K562 (cell line): ENCODE measurements at regions not wholly inside any gene's neighbourhood (a gene's known extent, or its start where the extent isn't known, plus 50 kb on each side); places are given as distances from the start of the nearest gene placed in this dataset.

ENCODE experiments used
- ATAC-seq: fragments of 200-7000 bp; cut with Tn5 transposase; 3 replicates; pipeline ENCODE4 v1.9.1; 2020; ENCODE audit warnings: moderate library complexity
- BruUV-seq: library from RNA; stranded (reverse); fragments of 400-500 nt; replicated peaks from 2 replicates; lab custom pipeline; 2021; lab: Mats Ljungman, UMichigan
- CTCF ChIA-PET: fragments of 300-600 bp; formaldehyde crosslinking; extraction: SDS; loops from one replicate; lab custom pipeline; 2021; ENCODE audit warnings: low intra/inter-chr PET ratio; lab: Yijun Ruan, JAX
- POLR2A ChIA-PET: fragments of 300-600, 350-650 bp; sonication (Branson Sonifier 250); formaldehyde crosslinking; extraction: SDS; loops from one replicate; lab custom pipeline; 2021; ENCODE audit warnings: antibody characterized with exemption, inconsistent platforms; lab: Yijun Ruan, JAX
- DNase-seq, 4 experiments: peaks; one replicate each; pipeline versions ENCODE4 v3.0.0 to v3.0.0-alpha.2; 2011 to 2018; ENCODE audit warnings: low spot score in 3 of 4, mixed read lengths in 3 of 4; ENCODE audit errors: extremely low read depth in 1 of 4
- FAIRE-seq: peaks from 2 replicates; lab custom pipeline; 2011; peaks lifted over from hg19 to GRCh38; lab: Jason Lieb, UNC
- H2AFZ ChIP-seq: 2 replicates; pipeline ENCODE4 v1.6.0; 2011; ENCODE audit warnings: low read depth, low read length, control low read depth, inconsistent platforms
- H3K27ac ChIP-seq: fragments of 200-600 bp; 3 replicates; pipeline ENCODE4 v1.8.0; 2011; ENCODE audit warnings: low read depth, mild to moderate bottlenecking, control low read depth, inconsistent platforms, low read length, moderate library complexity, mixed read lengths; ENCODE audit errors: extremely low read depth
- H3K27me3 ChIP-seq, 2 experiments: fragments of 300-600 bp in 1 of 2; 2 replicates in 1 of 2; 3 replicates in 1 of 2; pipeline versions ENCODE4 v1.6.0 to v1.8.0; 2011; ENCODE audit warnings: inconsistent platforms in 2 of 2, low read length in 2 of 2, mild to moderate bottlenecking in 1 of 2, mixed read lengths in 1 of 2, moderate library complexity in 1 of 2; ENCODE audit not compliant: control insufficient read depth in 2 of 2, insufficient read depth in 2 of 2
- H3K36me3 ChIP-seq: fragments of 300-600 bp; 3 replicates; pipeline ENCODE4 v1.8.0; 2011; ENCODE audit warnings: mild to moderate bottlenecking, low read length, inconsistent platforms; ENCODE audit not compliant: control insufficient read depth, insufficient read depth
- H3K4me1 ChIP-seq, 2 experiments: fragments of 200-600 bp in 1 of 2; replicated peaks in 1 of 2; 2 replicates in 1 of 2; 3 replicates in 1 of 2; pipeline versions ENCODE4 v1.5.1 to v1.8.0; 2011; ENCODE audit warnings: inconsistent platforms in 2 of 2, low read length in 2 of 2, mild to moderate bottlenecking in 1 of 2, mixed read lengths in 1 of 2, moderate library complexity in 1 of 2; ENCODE audit not compliant: control insufficient read depth in 2 of 2, insufficient read depth in 2 of 2
- H3K4me2 ChIP-seq: 2 replicates; pipeline ENCODE4 v1.6.1; 2011; ENCODE audit warnings: low read length, control low read depth, inconsistent platforms, mixed read lengths; ENCODE audit not compliant: insufficient read depth
- H3K4me3 ChIP-seq: fragments of 200-600 bp; sonication (generic), shearing (Covaris generic); 2 replicates; pipeline ENCODE4 v1.5.1; 2016; ENCODE audit warnings: control low read depth, inconsistent platforms
- H3K79me2 ChIP-seq: fragments of 200-600 bp; 3 replicates; pipeline ENCODE4 v1.8.0; 2011; ENCODE audit warnings: low read length, inconsistent platforms; ENCODE audit not compliant: control insufficient read depth, insufficient read depth
- H3K9ac ChIP-seq, 2 experiments: 2 replicates each; pipeline versions ENCODE4 v1.6.0 to v1.6.1; 2011; ENCODE audit warnings: low read depth in 2 of 2, low read length in 2 of 2, control low read depth in 1 of 2, inconsistent platforms in 1 of 2, mild to moderate bottlenecking in 1 of 2, mixed read lengths in 1 of 2; ENCODE audit not compliant: insufficient read depth in 1 of 2
- H3K9me1 ChIP-seq: one replicate; pipeline ENCODE4 v1.6.0; 2011; ENCODE audit warnings: inconsistent platforms, mild to moderate bottlenecking, low read length, moderate library complexity; ENCODE audit not compliant: control insufficient read depth, insufficient read depth
- H3K9me3 ChIP-seq: replicated peaks from 2 replicates; pipeline ENCODE4 v1.5.1; 2011; ENCODE audit warnings: low read depth, low read length, inconsistent platforms; ENCODE audit not compliant: control insufficient read depth, insufficient read depth
- H4K20me1 ChIP-seq: replicated peaks from 2 replicates; pipeline ENCODE4 v1.6.1; 2011; ENCODE audit warnings: low read length, inconsistent platforms, mixed read lengths; ENCODE audit not compliant: control insufficient read depth, insufficient read depth
- MEF2A ChIP-seq: IDR thresholded peaks from 2 replicates; pipeline ENCODE4 v1.6.1; 2011; ENCODE audit warnings: low read depth, mild to moderate bottlenecking, low read length, moderate library complexity; ENCODE audit not compliant: control insufficient read depth
- WGBS: fragments of 100-300 bp; shearing (Covaris generic); methylation state at CpG from one replicate; pipeline ENCODE4 v1.1.6; 2016; ENCODE audit warnings: low coverage, mixed read lengths; ENCODE audit not compliant: insufficient coverage; ENCODE audit errors: missing lambda C conversion rate; 5-methylcytosine and 5-hydroxymethylcytosine counted together
- in situ Hi-C: fragments of 300-500 bp; cut with MboI; formaldehyde crosslinking; loops from 4 replicates; pipeline ENCODE4 v1.15.0; 2018; ENCODE audit warnings: inconsistent platforms, mixed read lengths
- intact Hi-C: fragments of 100-400 bp; cut with micrococcal nuclease; formaldehyde crosslinking; loops from 2 replicates; pipeline ENCODE4 v1.14.2; 2022
- TF ChIP-seq, protein P1 (sequence below), 2 experiments: fragments of 150-350 bp in 1 of 2; IDR thresholded peaks; 2 replicates each; pipeline ENCODE4 v1.6.1; 2012 to 2016; ENCODE audit warnings: low read depth in 2 of 2, low read length in 2 of 2, mild to moderate bottlenecking in 1 of 2, moderate library complexity in 1 of 2

GRCh38 chr1:82090104-82090503 lies 289.4 kb downstream of the ADGRL2 start:
- Histone ChIP-seq H3K79me2 (no peaks in the 10 kb centered on the region), H3K9me3 (no peaks in the 10 kb centered on the region), H3K4me1 (no peaks in the 10 kb centered on the region), H3K9me1 (no peaks in the 10 kb centered on the region), H3K9ac (no peak overlapping the region)
- CTCF ChIA-PET, result no interaction called here
- in situ Hi-C loops, result no loop called here
- no peak for DNase-seq
- TF ChIP-seq, protein P1, sequence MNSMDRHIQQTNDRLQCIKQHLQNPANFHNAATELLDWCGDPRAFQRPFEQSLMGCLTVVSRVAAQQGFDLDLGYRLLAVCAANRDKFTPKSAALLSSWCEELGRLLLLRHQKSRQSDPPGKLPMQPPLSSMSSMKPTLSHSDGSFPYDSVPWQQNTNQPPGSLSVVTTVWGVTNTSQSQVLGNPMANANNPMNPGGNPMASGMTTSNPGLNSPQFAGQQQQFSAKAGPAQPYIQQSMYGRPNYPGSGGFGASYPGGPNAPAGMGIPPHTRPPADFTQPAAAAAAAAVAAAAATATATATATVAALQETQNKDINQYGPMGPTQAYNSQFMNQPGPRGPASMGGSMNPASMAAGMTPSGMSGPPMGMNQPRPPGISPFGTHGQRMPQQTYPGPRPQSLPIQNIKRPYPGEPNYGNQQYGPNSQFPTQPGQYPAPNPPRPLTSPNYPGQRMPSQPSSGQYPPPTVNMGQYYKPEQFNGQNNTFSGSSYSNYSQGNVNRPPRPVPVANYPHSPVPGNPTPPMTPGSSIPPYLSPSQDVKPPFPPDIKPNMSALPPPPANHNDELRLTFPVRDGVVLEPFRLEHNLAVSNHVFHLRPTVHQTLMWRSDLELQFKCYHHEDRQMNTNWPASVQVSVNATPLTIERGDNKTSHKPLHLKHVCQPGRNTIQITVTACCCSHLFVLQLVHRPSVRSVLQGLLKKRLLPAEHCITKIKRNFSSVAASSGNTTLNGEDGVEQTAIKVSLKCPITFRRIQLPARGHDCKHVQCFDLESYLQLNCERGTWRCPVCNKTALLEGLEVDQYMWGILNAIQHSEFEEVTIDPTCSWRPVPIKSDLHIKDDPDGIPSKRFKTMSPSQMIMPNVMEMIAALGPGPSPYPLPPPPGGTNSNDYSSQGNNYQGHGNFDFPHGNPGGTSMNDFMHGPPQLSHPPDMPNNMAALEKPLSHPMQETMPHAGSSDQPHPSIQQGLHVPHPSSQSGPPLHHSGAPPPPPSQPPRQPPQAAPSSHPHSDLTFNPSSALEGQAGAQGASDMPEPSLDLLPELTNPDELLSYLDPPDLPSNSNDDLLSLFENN (IDR thresholded peaks at IDR 0.05; ENCODE audit: low read depth in 2 of 2, low read length in 2 of 2), result no peak
- TF ChIP-seq MEF2A, result no peak
- TF ChIP-seq, all 486 proteins: peak for 0
- no TSS peak for BruUV-seq
- intact Hi-C loops, result no loop called here
- WGBS, result 0% methylated on average over 1 of the region's 1 CpG
- Histone ChIP-seq H3K4me2 (no peak overlapping the region), H3K4me3 (no peak overlapping the region), H3K36me3 (no peaks in the 10 kb centered on the region), H3K27me3 (no peaks in the 10 kb centered on the region), H4K20me1 (no peaks in the 10 kb centered on the region), H2AFZ (no peak overlapping the region), H3K27ac (no peak overlapping the region)
- POLR2A ChIA-PET, result no interaction called here
- ATAC-seq (no peak), FAIRE-seq (no peak)
